Parathyroid adenoma (tissue), 2 donors: ENCODE measurements at regions not wholly inside any gene's neighbourhood (a gene's known extent, or its start where the extent isn't known, plus 50 kb on each side); places are given as distances from the start of the nearest gene placed in this dataset.

Experiments
- H2AFZ ChIP-seq: fragments of 300-600 bp; sonication (generic); one replicate; pipeline ENCODE4 v1.7.0; 2017; ENCODE audit warnings: antibody characterized with exemption, mild to moderate bottlenecking
- H3K27ac ChIP-seq: fragments of 300-600 bp; sonication (generic); one replicate; pipeline ENCODE4 v1.7.0; 2017
- H3K27me3 ChIP-seq: fragments of 300-600 bp; sonication (generic); one replicate; pipeline ENCODE4 v1.7.0; 2017; ENCODE audit warnings: low read length; ENCODE audit not compliant: control insufficient read depth, insufficient read depth
- H3K36me3 ChIP-seq: fragments of 300-600 bp; sonication (generic); one replicate; pipeline ENCODE4 v1.7.0; 2017; ENCODE audit warnings: low read length; ENCODE audit not compliant: control insufficient read depth, insufficient read depth
- H3K4me1 ChIP-seq: fragments of 300-600 bp; sonication (generic); one replicate; pipeline ENCODE4 v1.7.0; 2017; ENCODE audit warnings: control low read depth
- H3K4me2 ChIP-seq: fragments of 300-600 bp; sonication (generic); one replicate; pipeline ENCODE4 v1.7.0; 2017; ENCODE audit warnings: low read length
- H3K4me3 ChIP-seq: fragments of 300-600 bp; sonication (generic); one replicate; pipeline ENCODE4 v1.7.0; 2017; ENCODE audit warnings: low read depth, low read length
- H3K79me2 ChIP-seq: fragments of 300-600 bp; sonication (generic); one replicate; pipeline ENCODE4 v1.7.0; 2017; ENCODE audit warnings: control low read depth
- H3K9ac ChIP-seq: fragments of 300-600 bp; sonication (generic); one replicate; pipeline ENCODE4 v1.7.0; 2017; ENCODE audit warnings: mild to moderate bottlenecking
- H3K9me3 ChIP-seq: fragments of 300-600 bp; sonication (generic); one replicate; pipeline ENCODE4 v1.7.0; 2017; ENCODE audit warnings: low read length; ENCODE audit not compliant: control insufficient read depth
- TF ChIP-seq, protein P1 (sequence below): fragments of 300-600 bp; sonication (generic); IDR thresholded peaks from one replicate; pipeline ENCODE4 v1.7.0; 2017; ENCODE audit warnings: antibody characterized with exemption, mild to moderate bottlenecking
- donor health status: primary hyperparathyroidism.

DNA sequence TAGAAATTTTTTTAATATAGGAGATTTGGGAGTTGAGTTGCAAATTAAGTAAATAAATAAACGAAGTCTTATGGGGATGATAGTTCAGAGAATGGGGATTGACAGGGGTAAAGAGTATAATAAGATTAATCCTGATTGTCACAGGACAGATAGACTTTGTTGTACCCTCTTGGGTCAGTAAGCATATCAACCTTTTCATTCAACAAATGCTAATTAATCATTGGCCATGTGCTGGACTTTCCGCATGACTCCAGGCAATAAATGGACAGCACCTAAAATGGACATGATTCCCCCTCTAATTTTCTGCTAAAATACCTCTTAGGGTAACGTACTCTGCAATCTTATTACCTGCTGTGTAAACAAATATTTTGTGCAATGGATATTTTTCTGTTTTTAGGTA is 1331.1 kb upstream of the ADGRL3 start:
- H3K9ac ChIP-seq = no peak overlapping the region

DNA sequence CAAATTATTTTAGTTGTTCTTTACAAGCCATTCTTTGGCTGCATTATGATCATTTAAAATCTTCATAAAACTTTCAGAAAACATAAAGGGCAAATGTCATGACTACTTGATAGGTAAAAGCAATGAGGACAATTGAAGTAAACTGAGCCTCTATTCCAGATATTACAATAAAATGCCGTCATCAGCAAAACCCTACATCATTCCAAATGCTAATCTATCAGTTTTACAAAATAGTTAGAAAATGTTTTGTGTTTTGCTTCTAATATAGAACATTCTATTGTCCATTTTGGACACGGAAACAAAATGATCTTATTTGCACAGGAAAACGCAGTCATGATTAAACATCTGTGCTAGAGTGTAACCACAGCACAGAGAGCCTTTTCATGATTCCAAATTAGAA is 1330.6 kb upstream of the ADGRL3 start:
- no peaks in the 10 kb centered on the region for H3K36me3 ChIP-seq
- no peaks in the 10 kb centered on the region for H3K4me1 ChIP-seq
- no peak overlapping the region for H2AFZ ChIP-seq
- no peaks in the 10 kb centered on the region for H3K27me3 ChIP-seq
- H3K4me3 ChIP-seq = no peak overlapping the region
- H3K79me2 ChIP-seq = no peaks in the 10 kb centered on the region
- H3K9me3 ChIP-seq = no peaks in the 10 kb centered on the region
- TF ChIP-seq, protein P1, sequence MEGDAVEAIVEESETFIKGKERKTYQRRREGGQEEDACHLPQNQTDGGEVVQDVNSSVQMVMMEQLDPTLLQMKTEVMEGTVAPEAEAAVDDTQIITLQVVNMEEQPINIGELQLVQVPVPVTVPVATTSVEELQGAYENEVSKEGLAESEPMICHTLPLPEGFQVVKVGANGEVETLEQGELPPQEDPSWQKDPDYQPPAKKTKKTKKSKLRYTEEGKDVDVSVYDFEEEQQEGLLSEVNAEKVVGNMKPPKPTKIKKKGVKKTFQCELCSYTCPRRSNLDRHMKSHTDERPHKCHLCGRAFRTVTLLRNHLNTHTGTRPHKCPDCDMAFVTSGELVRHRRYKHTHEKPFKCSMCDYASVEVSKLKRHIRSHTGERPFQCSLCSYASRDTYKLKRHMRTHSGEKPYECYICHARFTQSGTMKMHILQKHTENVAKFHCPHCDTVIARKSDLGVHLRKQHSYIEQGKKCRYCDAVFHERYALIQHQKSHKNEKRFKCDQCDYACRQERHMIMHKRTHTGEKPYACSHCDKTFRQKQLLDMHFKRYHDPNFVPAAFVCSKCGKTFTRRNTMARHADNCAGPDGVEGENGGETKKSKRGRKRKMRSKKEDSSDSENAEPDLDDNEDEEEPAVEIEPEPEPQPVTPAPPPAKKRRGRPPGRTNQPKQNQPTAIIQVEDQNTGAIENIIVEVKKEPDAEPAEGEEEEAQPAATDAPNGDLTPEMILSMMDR = no peak
- no peak overlapping the region for H3K4me2 ChIP-seq
- no peak overlapping the region for H3K27ac ChIP-seq
- H3K9ac ChIP-seq = no peak overlapping the region

More for the DNA sequence above, 1331.1 kb upstream of the ADGRL3 start:
- no peaks in the 10 kb centered on the region for H3K9me3 ChIP-seq
- no peak overlapping the region for H3K27ac ChIP-seq
- no peaks in the 10 kb centered on the region for H3K36me3 ChIP-seq
- H3K27me3 ChIP-seq = no peaks in the 10 kb centered on the region
- H3K4me1 ChIP-seq = no peaks in the 10 kb centered on the region
- TF ChIP-seq, protein P1 = no peak
- no peak overlapping the region for H2AFZ ChIP-seq
- no peaks in the 10 kb centered on the region for H3K79me2 ChIP-seq
- H3K4me2 ChIP-seq = no peak overlapping the region
- no peak overlapping the region for H3K4me3 ChIP-seq

DNA sequence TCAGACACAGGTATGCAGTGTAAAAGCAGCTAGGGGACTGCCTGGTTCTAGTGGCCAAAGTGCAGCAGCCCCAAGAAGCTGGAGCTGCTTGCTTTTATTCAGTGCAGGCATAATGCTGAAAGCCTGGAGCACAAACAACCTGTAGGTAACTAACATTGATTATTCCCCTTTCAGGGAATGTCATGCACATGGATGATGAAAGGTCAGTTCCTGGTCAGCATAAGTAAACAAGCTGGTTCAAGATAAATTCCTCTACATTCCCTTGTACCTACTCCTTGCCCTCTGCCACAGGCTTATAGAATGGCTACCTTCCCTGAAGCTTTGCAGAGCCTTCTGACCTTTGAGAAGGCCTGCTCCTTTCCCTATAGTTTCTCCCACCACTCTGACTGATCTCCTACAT is 1318.5 kb upstream of the ADGRL3 start:
- Histone ChIP-seq H3K36me3 (no peaks in the 10 kb centered on the region), H3K4me3 (no peak overlapping the region), H3K4me1 (no peaks in the 10 kb centered on the region), H3K79me2 (no peaks in the 10 kb centered on the region), H3K27me3 (no peaks in the 10 kb centered on the region), H3K27ac (no peak overlapping the region), H2AFZ (no peak overlapping the region), H3K4me2 (no peak overlapping the region), H3K9ac (no peak overlapping the region), H3K9me3 (no peaks in the 10 kb centered on the region)
- TF ChIP-seq, protein P1 = no peak

DNA sequence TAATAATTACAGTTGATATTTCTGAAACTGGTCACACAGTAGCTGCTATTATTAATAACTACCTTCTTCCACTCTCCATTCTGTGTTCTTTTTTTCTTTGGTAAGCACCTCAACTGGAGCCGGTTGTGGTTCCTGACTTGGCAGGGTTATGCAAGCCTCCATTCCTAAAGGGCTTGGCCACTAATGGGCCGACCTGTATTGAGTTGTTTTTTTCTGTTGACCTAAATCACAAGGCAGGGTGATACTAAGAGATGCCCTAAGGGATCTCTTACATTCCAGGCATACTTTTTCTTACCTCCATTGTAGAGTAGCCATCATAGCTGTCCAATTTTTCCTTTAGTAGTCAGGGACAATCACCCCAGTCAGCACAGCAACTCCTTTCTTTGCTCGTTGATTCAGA is 1295.8 kb upstream of the ADGRL3 start:
- no peaks in the 10 kb centered on the region for H3K36me3 ChIP-seq
- no peak overlapping the region for H3K4me2 ChIP-seq
- TF ChIP-seq, protein P1 = no peak
- no peaks in the 10 kb centered on the region for H3K4me1 ChIP-seq
- H3K79me2 ChIP-seq = no peaks in the 10 kb centered on the region
- H3K9ac ChIP-seq = no peak overlapping the region
- H3K27me3 ChIP-seq = no peaks in the 10 kb centered on the region
- no peak overlapping the region for H3K4me3 ChIP-seq
- no peak overlapping the region for H2AFZ ChIP-seq
- H3K27ac ChIP-seq = no peak overlapping the region
- no peaks in the 10 kb centered on the region for H3K9me3 ChIP-seq

DNA sequence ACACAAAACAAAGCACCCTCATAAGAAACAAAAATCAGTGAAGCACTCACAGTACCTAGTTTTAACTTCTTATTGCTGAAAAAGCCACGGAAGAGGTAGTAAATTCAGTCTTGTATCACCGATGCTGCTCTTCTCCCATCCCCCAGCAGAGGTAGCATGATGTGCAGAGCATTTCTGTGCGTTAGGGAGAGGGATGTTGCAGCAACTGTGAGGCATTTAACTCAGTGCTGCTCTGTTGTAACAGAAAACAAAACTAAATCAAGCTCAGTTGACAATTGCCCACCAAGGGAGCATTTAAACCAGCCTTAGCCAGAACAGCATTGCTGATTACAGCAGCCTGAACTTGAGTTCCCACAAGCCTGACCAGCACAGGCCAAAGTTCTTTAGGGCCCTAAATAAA is 1279.7 kb upstream of the ADGRL3 start:
- no peaks in the 10 kb centered on the region for H3K9me3 ChIP-seq
- H3K9ac ChIP-seq = no peak overlapping the region
- TF ChIP-seq, protein P1 = no peak
- no peaks in the 10 kb centered on the region for H3K36me3 ChIP-seq
- no peak overlapping the region for H3K27ac ChIP-seq
- H2AFZ ChIP-seq = no peak overlapping the region
- no peaks in the 10 kb centered on the region for H3K79me2 ChIP-seq
- H3K27me3 ChIP-seq = no peaks in the 10 kb centered on the region
- H3K4me2 ChIP-seq = no peak overlapping the region
- H3K4me1 ChIP-seq = no peaks in the 10 kb centered on the region
- H3K4me3 ChIP-seq = no peak overlapping the region
